ENCODE measurements at regions not wholly inside any gene's neighbourhood (a gene's known extent, or its start where the extent isn't known, plus 50 kb on each side); places are given as distances from the start of the nearest gene placed in this dataset.

DNA sequence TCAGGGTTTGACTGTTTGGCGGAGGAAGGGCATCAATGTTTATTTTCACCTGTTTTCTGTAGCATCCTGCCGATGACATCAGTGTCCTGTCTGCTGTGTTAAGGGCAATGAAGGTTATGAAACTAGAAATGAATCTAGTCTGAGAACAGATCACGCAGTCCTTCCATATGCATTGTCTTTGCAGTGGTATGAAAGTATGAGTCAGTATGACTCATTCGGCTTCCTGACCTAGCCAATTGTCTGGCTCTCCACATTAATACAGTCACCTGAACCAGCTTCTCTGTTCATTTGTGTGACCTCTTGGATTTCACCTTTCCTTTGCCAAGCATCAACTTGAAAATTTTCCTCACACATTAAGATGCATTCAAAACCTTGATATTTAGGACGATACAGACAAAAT, 353.8 kb downstream of the RND3 start:
- no peak overlapping the region for H3K4me3 ChIP-seq (ENCODE audit: low read depth, low read length)
- TF ChIP-seq, protein P1, sequence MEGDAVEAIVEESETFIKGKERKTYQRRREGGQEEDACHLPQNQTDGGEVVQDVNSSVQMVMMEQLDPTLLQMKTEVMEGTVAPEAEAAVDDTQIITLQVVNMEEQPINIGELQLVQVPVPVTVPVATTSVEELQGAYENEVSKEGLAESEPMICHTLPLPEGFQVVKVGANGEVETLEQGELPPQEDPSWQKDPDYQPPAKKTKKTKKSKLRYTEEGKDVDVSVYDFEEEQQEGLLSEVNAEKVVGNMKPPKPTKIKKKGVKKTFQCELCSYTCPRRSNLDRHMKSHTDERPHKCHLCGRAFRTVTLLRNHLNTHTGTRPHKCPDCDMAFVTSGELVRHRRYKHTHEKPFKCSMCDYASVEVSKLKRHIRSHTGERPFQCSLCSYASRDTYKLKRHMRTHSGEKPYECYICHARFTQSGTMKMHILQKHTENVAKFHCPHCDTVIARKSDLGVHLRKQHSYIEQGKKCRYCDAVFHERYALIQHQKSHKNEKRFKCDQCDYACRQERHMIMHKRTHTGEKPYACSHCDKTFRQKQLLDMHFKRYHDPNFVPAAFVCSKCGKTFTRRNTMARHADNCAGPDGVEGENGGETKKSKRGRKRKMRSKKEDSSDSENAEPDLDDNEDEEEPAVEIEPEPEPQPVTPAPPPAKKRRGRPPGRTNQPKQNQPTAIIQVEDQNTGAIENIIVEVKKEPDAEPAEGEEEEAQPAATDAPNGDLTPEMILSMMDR (conservative IDR thresholded peaks at IDR 0.05; ENCODE audit: low read depth, low read length): no peak
- peak; percentile 91 for DNase-seq (ENCODE audit: low read depth)

DNA sequence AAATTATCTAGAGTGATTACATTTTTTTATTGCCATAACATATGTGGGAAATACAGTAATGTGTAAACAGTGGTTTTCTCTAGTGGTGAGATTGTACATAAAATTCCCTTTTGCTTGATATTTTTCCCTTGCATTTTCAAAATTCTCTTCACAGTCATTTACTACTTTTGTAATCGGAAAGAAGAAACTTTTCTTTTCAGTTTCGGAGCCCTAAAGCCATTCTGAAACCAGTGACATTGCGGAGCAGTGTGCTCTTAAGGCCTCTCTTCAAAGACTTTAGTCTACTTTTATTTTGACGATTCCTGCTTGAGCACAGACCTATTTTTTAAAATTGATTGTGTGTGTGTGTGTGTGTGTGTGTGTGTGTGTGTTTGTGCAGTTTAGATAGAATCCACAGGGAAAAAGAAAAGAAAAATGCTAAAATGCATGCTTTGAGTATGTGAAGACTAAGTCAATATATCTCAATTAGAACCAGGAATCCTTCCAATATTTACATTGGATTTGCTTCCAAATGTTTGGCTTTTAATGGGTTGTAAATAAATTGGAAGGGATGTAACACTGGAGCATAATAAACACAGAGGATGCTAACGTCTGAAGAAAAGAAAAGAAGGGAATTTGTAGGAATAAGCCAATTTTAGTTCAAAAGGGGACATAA, 357.4 kb downstream of the RND3 start:
- TF ChIP-seq, protein P1 (conservative IDR thresholded peaks at IDR 0.05; ENCODE audit: low read depth, low read length): no peak
- DNase-seq (ENCODE audit: low read depth): no peak
- no peak overlapping the region for H3K4me3 ChIP-seq (ENCODE audit: low read depth, low read length)

DNA sequence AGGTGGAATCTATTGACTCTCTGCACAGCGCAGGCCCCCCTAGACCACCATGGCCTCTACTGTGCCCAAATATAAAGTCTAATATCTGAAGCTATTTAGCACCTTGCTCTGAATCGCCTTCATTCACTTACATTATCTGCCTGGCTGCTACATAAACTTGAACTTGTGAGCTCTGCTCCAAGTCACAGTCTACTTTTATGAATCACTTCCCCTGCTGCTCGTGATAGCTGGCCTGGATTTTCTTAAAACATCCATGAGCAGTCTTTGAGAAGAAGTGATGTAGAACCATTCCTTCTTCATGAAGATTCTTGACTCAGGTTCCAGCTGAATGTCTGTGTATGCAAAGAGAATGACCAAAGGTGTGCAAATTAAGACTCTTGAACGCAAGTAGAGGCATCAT, 359.5 kb downstream of the RND3 start:
- peak; percentile 82 for DNase-seq (ENCODE audit: low read depth)
- no peak overlapping the region for H3K4me3 ChIP-seq (ENCODE audit: low read depth, low read length)
- TF ChIP-seq, protein P1 (conservative IDR thresholded peaks at IDR 0.05; ENCODE audit: low read depth, low read length): no peak

DNA sequence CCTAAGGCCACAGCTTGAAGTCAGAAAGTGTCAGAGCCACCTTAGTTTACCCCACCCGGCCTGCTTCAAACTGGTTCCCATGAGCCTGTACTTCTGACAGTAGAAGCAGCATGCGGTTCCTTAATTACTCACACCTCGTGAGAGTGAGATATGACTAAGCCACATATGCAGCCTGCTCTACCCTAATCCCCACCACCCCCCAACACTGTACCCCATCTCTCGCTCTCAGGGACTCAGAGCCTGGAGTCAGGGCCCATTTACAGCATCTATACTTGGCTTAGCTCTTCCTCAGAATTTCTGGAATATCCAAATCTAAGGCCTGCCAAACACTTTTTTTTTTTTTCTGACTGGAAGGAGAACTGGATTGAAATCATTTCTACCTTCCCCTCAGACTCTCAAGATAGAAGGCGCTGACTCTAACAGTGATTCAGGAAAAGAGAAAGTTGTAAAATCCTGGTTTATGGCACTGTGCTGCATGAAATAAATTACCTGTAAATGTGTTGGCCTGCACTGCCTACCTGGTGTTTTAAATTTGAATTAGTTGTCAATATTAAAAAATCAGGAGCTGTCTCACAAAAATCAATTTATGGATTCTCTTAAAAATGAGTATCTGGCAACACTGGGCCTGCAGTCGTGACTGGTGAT, 360.0 kb downstream of the RND3 start:
- TF ChIP-seq, protein P1 (conservative IDR thresholded peaks at IDR 0.05; ENCODE audit: low read depth, low read length): no peak
- no peak overlapping the region for H3K4me3 ChIP-seq (ENCODE audit: low read depth, low read length)
- peak; percentile 35 for DNase-seq (ENCODE audit: low read depth)

DNA sequence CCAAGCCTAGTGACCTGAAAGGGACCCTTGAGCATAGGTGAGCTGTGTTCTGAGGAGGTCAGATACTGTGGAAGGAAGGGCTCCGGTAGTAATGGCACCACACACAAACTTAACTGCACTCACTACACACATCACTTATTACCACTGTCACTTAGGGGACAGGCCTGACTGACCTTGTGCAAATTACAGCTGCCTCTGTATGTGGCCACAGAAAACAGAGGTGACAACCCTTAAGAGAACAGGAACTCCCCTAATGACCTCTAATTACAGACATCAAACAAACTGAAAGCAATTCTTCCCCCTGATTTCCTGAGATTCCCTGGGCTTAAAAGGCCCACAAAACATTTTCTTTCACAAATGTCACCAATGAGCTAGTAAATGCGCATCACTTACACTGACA, 360.6 kb downstream of the RND3 start:
- no peak for DNase-seq (ENCODE audit: low read depth)
- H3K4me3 ChIP-seq (ENCODE audit: low read depth, low read length): no peak overlapping the region
- TF ChIP-seq, protein P1 (conservative IDR thresholded peaks at IDR 0.05; ENCODE audit: low read depth, low read length): no peak

DNA sequence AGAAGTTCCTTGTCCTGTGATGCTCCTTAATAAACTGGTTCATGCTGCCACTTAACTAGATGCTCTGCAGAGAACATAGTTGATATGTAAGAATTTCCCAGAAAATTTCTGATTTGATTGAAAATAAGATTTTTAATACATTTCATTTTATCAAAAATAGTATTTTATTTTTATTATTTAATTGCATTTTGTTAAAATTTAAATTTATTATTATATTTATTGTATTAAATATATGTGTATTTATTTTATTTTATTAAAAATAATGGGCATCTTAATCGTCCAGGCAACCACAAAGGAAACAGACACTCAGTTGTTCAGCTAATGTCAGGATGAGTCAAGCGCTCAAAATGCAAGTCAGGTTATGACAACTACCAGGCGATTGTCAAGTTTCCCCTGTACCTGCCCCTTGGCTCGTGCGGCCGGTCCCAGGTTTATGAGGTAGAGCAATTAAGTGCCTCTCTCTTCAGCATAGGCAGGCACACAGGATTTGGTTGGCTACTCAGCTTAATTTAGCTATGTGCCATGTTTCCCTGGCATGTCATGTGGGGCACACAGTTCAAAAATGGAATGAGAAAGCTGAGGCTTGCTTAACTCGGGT, 361.2 kb downstream of the RND3 start:
- TF ChIP-seq, protein P1 (conservative IDR thresholded peaks at IDR 0.05; ENCODE audit: low read depth, low read length): no peak
- no peak overlapping the region for H3K4me3 ChIP-seq (ENCODE audit: low read depth, low read length)
- DNase-seq (ENCODE audit: low read depth): peak; percentile 60
